ENCODE measurements at regions not wholly inside any gene's neighbourhood (a gene's known extent, or its start where the extent isn't known, plus 50 kb on each side); places are given as distances from the start of the nearest gene placed in this dataset.
A peak's percentile ranks its signal among the peaks of the same experiment; 100 is the strongest.
"Not testable (repeated sequence)": the region's sequence is repeated elsewhere in the genome, so short reads cannot be mapped to it uniquely, and the experiment has no call there.

- ChIA-PET CTCF (no interaction called here), POLR2A (ENCODE audit: low non-redundant PET) (no interaction called here)
These were observed 114.1 kb downstream of the RAB38 start for GRCh38 chr11:88061111-88061510.

GRCh38 chr11:88059326-88059725 is 115.9 kb downstream of the RAB38 start:
- no peak for TF ChIP-seq CTCF (conservative IDR thresholded peaks at IDR 0.05; ENCODE audit: low read depth)
- ChIA-PET CTCF (no interaction called here), POLR2A (ENCODE audit: low non-redundant PET) (no interaction called here)
- DNase-seq (ENCODE audit: low spot score): no peak
- H3K27ac ChIP-seq: no peak overlapping the region

More at GRCh38 chr11:88061111-88061510, 114.1 kb downstream of the RAB38 start:
- DNase-seq (ENCODE audit: low spot score): no peak
- no peak for TF ChIP-seq CTCF (conservative IDR thresholded peaks at IDR 0.05; ENCODE audit: low read depth)
- H3K27ac ChIP-seq: no peak overlapping the region

- TF ChIP-seq CTCF (conservative IDR thresholded peaks at IDR 0.05; ENCODE audit: low read depth): no peak
- ChIA-PET CTCF (no interaction called here), POLR2A (ENCODE audit: low non-redundant PET) (no interaction called here)
- DNase-seq (ENCODE audit: low spot score): peak; percentile 36
- peak overlapping the region; percentile 46; the same call in 1 of the 2 replicates for H3K27ac ChIP-seq
These were observed 123.8 kb downstream of the RAB38 start for GRCh38 chr11:88051396-88051795.

- TF ChIP-seq CTCF (conservative IDR thresholded peaks at IDR 0.05; ENCODE audit: low read depth): no peak
- POLR2A ChIA-PET (ENCODE audit: low non-redundant PET): no interaction called here
- H3K27ac ChIP-seq: no peak overlapping the region
- DNase-seq (ENCODE audit: low spot score): peak; percentile 2
- CTCF ChIA-PET: no interaction called here
These were observed 125.0 kb downstream of the RAB38 start for GRCh38 chr11:88050247-88050646.

- DNase-seq (ENCODE audit: low spot score); CTCF ChIA-PET; H3K27ac ChIP-seq; POLR2A ChIA-PET (ENCODE audit: low non-redundant PET): not testable (repeated sequence)
These were observed 130.0 kb downstream of the RAB38 start for GRCh38 chr11:88045288-88045687.

- CTCF ChIA-PET; DNase-seq (ENCODE audit: low spot score); H3K27ac ChIP-seq; POLR2A ChIA-PET (ENCODE audit: low non-redundant PET): not testable (repeated sequence)
These were observed 130.6 kb downstream of the RAB38 start for GRCh38 chr11:88044658-88045057.

- ChIA-PET CTCF (interaction anchor here (0.6 kb wide), 1 partner anchor 20 kb away, joined by 4 read pairs; no protein-coding TSS in a partner anchor), POLR2A (ENCODE audit: low non-redundant PET) (no interaction called here)
- no peak for TF ChIP-seq CTCF (conservative IDR thresholded peaks at IDR 0.05; ENCODE audit: low read depth)
- DNase-seq (ENCODE audit: low spot score): no peak
- no peak overlapping the region for H3K27ac ChIP-seq
These were observed 132.1 kb downstream of the RAB38 start for GRCh38 chr11:88043149-88043548.

- no peak for DNase-seq (ENCODE audit: low spot score)
- ChIA-PET POLR2A (ENCODE audit: low non-redundant PET) (no interaction called here), CTCF (no interaction called here)
- TF ChIP-seq CTCF (conservative IDR thresholded peaks at IDR 0.05; ENCODE audit: low read depth): no peak
- no peak overlapping the region for H3K27ac ChIP-seq
These were observed 132.6 kb downstream of the RAB38 start for GRCh38 chr11:88042647-88043046.

Measured in RWPE1 (cell line).